Gastrocnemius medialis (tissue), 4 donors: ENCODE measurements at regions not wholly inside any gene's neighbourhood (a gene's known extent, or its start where the extent isn't known, plus 50 kb on each side); places are given as distances from the start of the nearest gene placed in this dataset.

Source experiments
- ATAC-seq, 2 donors: fragments of 150-250 bp; one replicate each; pipeline ENCODE4 v1.9.1; 2016
- DNase-seq, 2 donors: peaks; one replicate each; pipeline ENCODE4 v3.0.0-alpha.2; 2019
- H3K27ac ChIP-seq, 4 donors: fragments of 200-600 bp; sonication (generic); 1 replicate in 1 of 4; 2 replicates in 3 of 4; pipeline ENCODE4 v1.5.1; 2016 to 2018; ENCODE audit warnings: mild to moderate bottlenecking in 2 of 4, moderate library complexity in 1 of 4
- H3K27me3 ChIP-seq, 3 donors: fragments of 200-600 bp; sonication (generic) in 2 of 3; 1 replicate in 1 of 3; 2 replicates in 2 of 3; pipeline versions ENCODE4 v1.5.1 to v1.6.0; 2016 to 2019; ENCODE audit warnings: mild to moderate bottlenecking in 1 of 3, moderate library complexity in 1 of 3
- H3K36me3 ChIP-seq, 2 donors: fragments of 200-600 bp; sonication (generic) in 1 of 2; one replicate each; pipeline ENCODE4 v1.5.1; 2017 to 2018
- H3K4me1 ChIP-seq, 2 donors: fragments of 200-600 bp; sonication (generic) in 1 of 2; one replicate each; pipeline ENCODE4 v1.5.1; 2016 to 2017; ENCODE audit warnings: mild to moderate bottlenecking in 2 of 2
- H3K4me3 ChIP-seq, 4 donors: fragments of 200-600 bp; sonication (generic) in 3 of 4; 1 replicate in 1 of 4; 2 replicates in 3 of 4; pipeline ENCODE4 v1.5.1; 2016 to 2019; ENCODE audit warnings: mild to moderate bottlenecking in 2 of 4
- H3K9me3 ChIP-seq, 3 donors: fragments of 200-600 bp; sonication (generic) in 2 of 3; 1 replicate in 1 of 3; 2 replicates in 2 of 3; pipeline ENCODE4 v1.5.1; 2016 to 2019
- CTCF ChIP-seq, 5 experiments: fragments of 450-650 bp in 3 of 5; fragments of 200-600 bp in 2 of 5; sonication (generic) in 2 of 5; IDR thresholded peaks in 4 of 5; conservative IDR thresholded peaks in 1 of 5; 1 replicate in 4 of 5; 2 replicates in 1 of 5; pipeline ENCODE4 v1.5.1; 2016 to 2019; ENCODE audit warnings: antibody characterized with exemption in 5 of 5, mild to moderate bottlenecking in 3 of 5, moderate library complexity in 3 of 5
- POLR2A ChIP-seq, 2 donors: fragments of 450-650 bp; IDR thresholded peaks; one replicate each; pipeline ENCODE4 v1.6.1; 2017; ENCODE audit warnings: antibody characterized with exemption in 2 of 2, mild to moderate bottlenecking in 2 of 2, moderate library complexity in 2 of 2
- in situ Hi-C, 4 donors: fragments of 200-750 bp; cut with MboI; loops; one replicate each; pipeline versions ENCODE4 v1.15.0 to v1.8.0; 2017; ENCODE audit warnings: low sequenced_read_pairs in 4 of 4
- intact Hi-C: fragments of 100-400 bp; cut with DNase I; formaldehyde crosslinking; loops from one replicate; pipeline ENCODE4 v1.15.1; 2023; ENCODE audit warnings: low total_unique reads

- Histone ChIP-seq H3K9me3 (no peaks in the 10 kb centered on the region), H3K27me3 (no peaks in the 10 kb centered on the region), H3K27ac (no peak overlapping the region), H3K36me3 (no peaks in the 10 kb centered on the region), H3K4me1 (peaks cover 0 to 16% of the 10 kb centered on the region in 2 donors), H3K4me3 (no peak overlapping the region)
- no peak for TF ChIP-seq POLR2A (IDR thresholded peaks at IDR 0.05)
- no peak for TF ChIP-seq CTCF (IDR thresholded peaks at IDR 0.05 in 4 of 5, conservative IDR thresholded peaks at IDR 0.05 in 1 of 5)
- intact Hi-C loops (no loop called here), in situ Hi-C loops (no loop called here)
- DNase-seq = no peak
- ATAC-seq = no peak
Observed at GRCh38 chr7:17042211-17042610, 160.4 kb upstream of the AGR3 start.

GRCh38 chr7:17043012-17043877 is 161.5 kb upstream of the AGR3 start:
- DNase-seq = no peak
- no peak for ATAC-seq
- in situ Hi-C loops (no loop called here), intact Hi-C loops (no loop called here)
- Histone ChIP-seq H3K4me1 (peaks cover 0 to 16% of the 10 kb centered on the region in 2 donors), H3K4me3 (no peak overlapping the region), H3K27ac (no peak overlapping the region), H3K27me3 (no peaks in the 10 kb centered on the region), H3K9me3 (no peaks in the 10 kb centered on the region), H3K36me3 (no peaks in the 10 kb centered on the region)
- TF ChIP-seq CTCF (IDR thresholded peaks at IDR 0.05 in 4 of 5, conservative IDR thresholded peaks at IDR 0.05 in 1 of 5) (no peak), POLR2A (IDR thresholded peaks at IDR 0.05) (no peak)

GRCh38 chr7:17044396-17044795 is 162.6 kb upstream of the AGR3 start:
- no peaks in the 10 kb centered on the region for H3K9me3 ChIP-seq
- H3K27me3 ChIP-seq = no peaks in the 10 kb centered on the region
- H3K27ac ChIP-seq = no peak overlapping the region
- in situ Hi-C loops = no loop called here
- H3K4me1 ChIP-seq = peaks cover 0 to 16% of the 10 kb centered on the region in 2 donors
- TF ChIP-seq POLR2A (IDR thresholded peaks at IDR 0.05) (no peak), CTCF (IDR thresholded peaks at IDR 0.05 in 4 of 5, conservative IDR thresholded peaks at IDR 0.05 in 1 of 5) (no peak)
- no peaks in the 10 kb centered on the region for H3K36me3 ChIP-seq
- intact Hi-C loops = no loop called here
- no peak overlapping the region for H3K4me3 ChIP-seq
- DNase-seq (no peak), ATAC-seq (no peak)

- no peaks in the 10 kb centered on the region for H3K36me3 ChIP-seq
Observed at GRCh38 chr7:17044861-17045260, 163.1 kb upstream of the AGR3 start.

More at GRCh38 chr7:17044861-17045260, 163.1 kb upstream of the AGR3 start:
- in situ Hi-C loops (no loop called here), intact Hi-C loops (no loop called here)
- ATAC-seq (no peak), DNase-seq (no peak)
- peaks cover 0 to 16% of the 10 kb centered on the region in 2 donors for H3K4me1 ChIP-seq
- no peaks in the 10 kb centered on the region for H3K9me3 ChIP-seq
- TF ChIP-seq CTCF (IDR thresholded peaks at IDR 0.05 in 4 of 5, conservative IDR thresholded peaks at IDR 0.05 in 1 of 5) = no peak
- no peak for TF ChIP-seq POLR2A (IDR thresholded peaks at IDR 0.05)
- no peak overlapping the region for H3K4me3 ChIP-seq
- no peaks in the 10 kb centered on the region for H3K27me3 ChIP-seq
- H3K27ac ChIP-seq = no peak overlapping the region
